ENCODE measurements at regions not wholly inside any gene's neighbourhood (a gene's known extent, or its start where the extent isn't known, plus 50 kb on each side); places are given as distances from the start of the nearest gene placed in this dataset.

DNA sequence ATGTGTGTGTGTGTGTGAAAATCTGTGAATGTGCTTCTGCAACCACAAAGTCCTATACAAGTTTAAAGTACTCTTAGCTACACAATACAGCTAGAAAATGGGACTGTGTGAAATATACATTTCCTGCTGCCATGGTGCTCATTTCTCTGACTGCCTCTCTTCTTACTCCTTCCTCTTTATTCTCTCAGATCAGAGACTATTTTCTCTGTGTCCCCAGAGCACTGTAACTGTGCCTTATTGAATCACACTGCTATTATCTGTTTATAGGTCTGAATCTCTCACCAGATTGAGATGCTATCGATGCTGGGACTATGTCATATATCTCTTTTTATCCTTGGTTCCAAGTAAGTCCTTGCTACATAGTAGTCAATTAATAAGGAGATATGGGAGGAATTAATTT is 217.9 kb upstream of the SLCO3A1 start:
- RAD21 ChIA-PET (ENCODE audit: unreplicated experiment): no interaction called here
- no peak overlapping the region for H3K27ac ChIP-seq (ENCODE audit: control insufficient read depth, insufficient read depth)
- TF ChIP-seq BHLHE40 (IDR thresholded peaks at IDR 0.05; ENCODE audit: borderline replicate concordance in 1 of 2, low read depth in 2 of 2, low read length in 1 of 2) (no peak), KAT2A (conservative IDR thresholded peaks at IDR 0.05; ENCODE audit: control insufficient read depth, low read depth, low read length) (no peak), HDAC2 (IDR thresholded peaks at IDR 0.05) (no peak)
- no peaks in the 10 kb centered on the region for H3K79me2 ChIP-seq (ENCODE audit: control insufficient read depth, insufficient read depth, low read length)
- FAIRE-seq (no peak), ATAC-seq (no peak), DNase-seq (ENCODE audit: low read depth, low spot score) (no peak)
- H3K4me2 ChIP-seq (ENCODE audit: control insufficient read depth, insufficient read depth): no peak overlapping the region
- H3K4me3 ChIP-seq: no peak overlapping the region
- no peaks in the 10 kb centered on the region for H3K4me1 ChIP-seq (ENCODE audit: control insufficient read depth, insufficient read depth, low read length)
- H3K9ac ChIP-seq (ENCODE audit: control insufficient read depth, insufficient read depth, low read length): no peak overlapping the region
- H4K20me1 ChIP-seq (ENCODE audit: control insufficient read depth, insufficient read depth): no peaks in the 10 kb centered on the region
- in situ Hi-C loops (cut with MboI): no loop called here
- no TSS peak for BruUV-seq (replicated peaks)
- intact Hi-C loops (cut with micrococcal nuclease; ENCODE audit: unreplicated experiment): no loop called here
- H3K9me3 ChIP-seq (replicated peaks; ENCODE audit: control insufficient read depth, insufficient read depth, low read length): no peaks in the 10 kb centered on the region
- no peaks in the 10 kb centered on the region for H3K27me3 ChIP-seq (replicated peaks in 1 of 2; ENCODE audit: control insufficient read depth in 2 of 2, insufficient read depth in 2 of 2, low read length in 1 of 2)
- no peak overlapping the region for H2AFZ ChIP-seq (ENCODE audit: control insufficient read depth, low read depth, low read length)
- SMC1A ChIA-PET (ENCODE audit: uncharacterized antibody, unreplicated experiment): no interaction called here
- 37% methylated on average over 1 of the region's 1 CpG for WGBS (ENCODE audit: insufficient coverage, insufficient replicate concordance, low lambda C conversion rate, missing lambda C conversion rate)
- H3K36me3 ChIP-seq (ENCODE audit: control insufficient read depth in 2 of 2, insufficient read depth in 2 of 2, low read length in 1 of 2): no peaks in the 10 kb centered on the region
- CTCF ChIA-PET: no interaction called here
- POLR2A ChIA-PET: no interaction called here

DNA sequence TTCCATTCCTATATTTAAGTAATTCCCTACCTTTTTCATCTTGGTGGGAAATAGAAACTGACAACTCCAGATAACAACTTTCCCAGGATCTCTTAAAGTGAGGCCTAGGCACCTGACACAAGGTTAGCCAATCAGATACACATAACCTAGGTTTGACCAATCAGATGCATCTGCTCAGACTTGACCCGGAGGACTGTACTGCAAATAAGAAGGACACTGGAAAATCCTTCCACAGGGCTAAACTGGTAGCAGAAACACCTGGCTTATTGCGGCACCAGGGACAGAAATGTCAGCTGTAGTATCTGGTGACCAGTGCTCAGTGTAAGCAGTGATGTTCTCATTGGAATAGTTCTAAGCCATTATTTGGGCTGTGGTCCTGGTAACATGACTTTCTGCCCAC is 204.5 kb upstream of the SLCO3A1 start:
- ATAC-seq: no peak
- H3K36me3 ChIP-seq (ENCODE audit: control insufficient read depth in 2 of 2, insufficient read depth in 2 of 2, low read length in 1 of 2): no peaks in the 10 kb centered on the region
- H3K4me3 ChIP-seq: no peak overlapping the region
- H3K79me2 ChIP-seq (ENCODE audit: control insufficient read depth, insufficient read depth, low read length): no peaks in the 10 kb centered on the region
- H3K9me3 ChIP-seq (replicated peaks; ENCODE audit: control insufficient read depth, insufficient read depth, low read length): no peaks in the 10 kb centered on the region
- H3K27me3 ChIP-seq (replicated peaks in 1 of 2; ENCODE audit: control insufficient read depth in 2 of 2, insufficient read depth in 2 of 2, low read length in 1 of 2): no peaks in the 10 kb centered on the region
- no peak overlapping the region for H3K9ac ChIP-seq (ENCODE audit: control insufficient read depth, insufficient read depth, low read length)
- TF ChIP-seq PBX3 (IDR thresholded peaks at IDR 0.05; ENCODE audit: insufficient replicate concordance, low read depth, low read length) (no peak), NFYB (IDR thresholded peaks at IDR 0.05; ENCODE audit: insufficient read depth, low read depth, low read length) (peak; percentile 56)
- ChIA-PET CTCF (no interaction called here), POLR2A (no interaction called here), RAD21 (ENCODE audit: unreplicated experiment) (no interaction called here), SMC1A (ENCODE audit: uncharacterized antibody, unreplicated experiment) (no interaction called here)
- no peak overlapping the region for H3K4me2 ChIP-seq (ENCODE audit: control insufficient read depth, insufficient read depth)
- no peaks in the 10 kb centered on the region for H4K20me1 ChIP-seq (ENCODE audit: control insufficient read depth, insufficient read depth)
- no peak overlapping the region for H3K27ac ChIP-seq (ENCODE audit: control insufficient read depth, insufficient read depth)
- no peaks in the 10 kb centered on the region for H3K4me1 ChIP-seq (ENCODE audit: control insufficient read depth, insufficient read depth, low read length)
- BruUV-seq (replicated peaks): no TSS peak
- 27% methylated on average over 2 of the region's 2 CpGs for WGBS (ENCODE audit: insufficient coverage, insufficient replicate concordance, low lambda C conversion rate, missing lambda C conversion rate)
- intact Hi-C loops (cut with micrococcal nuclease; ENCODE audit: unreplicated experiment) (no loop called here), in situ Hi-C loops (cut with MboI) (no loop called here)
- no peak for DNase-seq (ENCODE audit: low read depth, low spot score)
- no peak overlapping the region for H2AFZ ChIP-seq (ENCODE audit: control insufficient read depth, low read depth, low read length)
- FAIRE-seq: no peak
